Caki2 (cell line): ENCODE measurements at regions not wholly inside any gene's neighbourhood (a gene's known extent, or its start where the extent isn't known, plus 50 kb on each side); places are given as distances from the start of the nearest gene placed in this dataset.
"Not testable (repeated sequence)": the region's sequence is repeated elsewhere in the genome, so short reads cannot be mapped to it uniquely, and the experiment has no call there.

Experiments used
- DNase-seq: peaks from one replicate; pipeline ENCODE4 v3.0.0-alpha.2; 2015; ENCODE audit warnings: low read depth
- in situ Hi-C: cut with HindIII; loops from 2 replicates; pipeline ENCODE4 v1.10.0; 2016; ENCODE audit warnings: low sequenced_read_pairs, low pct_unique_long_range_greater_than_20kb, mixed read lengths

GRCh38 chr12:102344691-102345090, 135.7 kb downstream of the IGF1 start:
- in situ Hi-C loops = no loop called here
- no peak for DNase-seq

- no peak for DNase-seq
- in situ Hi-C loops = no loop called here
Observed at GRCh38 chr12:102343361-102344121, 136.8 kb downstream of the IGF1 start.

GRCh38 chr12:102342281-102343006, 137.9 kb downstream of the IGF1 start:
- in situ Hi-C loops = no loop called here
- DNase-seq = no peak

DNA sequence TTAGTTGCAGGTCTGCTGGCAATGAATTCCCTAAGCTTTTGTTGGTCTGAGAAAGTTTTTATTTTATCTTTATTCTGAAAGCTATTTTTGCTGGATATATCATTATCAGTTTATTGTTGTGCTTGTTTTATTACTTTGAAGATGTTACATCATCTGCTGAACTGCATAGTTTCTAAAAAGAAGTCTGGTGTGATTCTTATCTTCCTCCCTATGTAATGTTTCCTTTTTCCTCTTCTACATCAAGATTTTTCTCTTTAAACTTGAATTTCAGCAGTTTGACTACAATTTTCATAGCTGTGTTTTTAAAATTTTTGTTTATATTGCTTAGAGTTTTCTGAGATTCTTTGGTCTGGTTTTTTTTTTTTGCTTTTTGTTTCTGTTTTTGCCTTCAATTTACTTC, 137.1 kb upstream of the PMCH start:
- no peak for DNase-seq
- in situ Hi-C loops = no loop called here

DNA sequence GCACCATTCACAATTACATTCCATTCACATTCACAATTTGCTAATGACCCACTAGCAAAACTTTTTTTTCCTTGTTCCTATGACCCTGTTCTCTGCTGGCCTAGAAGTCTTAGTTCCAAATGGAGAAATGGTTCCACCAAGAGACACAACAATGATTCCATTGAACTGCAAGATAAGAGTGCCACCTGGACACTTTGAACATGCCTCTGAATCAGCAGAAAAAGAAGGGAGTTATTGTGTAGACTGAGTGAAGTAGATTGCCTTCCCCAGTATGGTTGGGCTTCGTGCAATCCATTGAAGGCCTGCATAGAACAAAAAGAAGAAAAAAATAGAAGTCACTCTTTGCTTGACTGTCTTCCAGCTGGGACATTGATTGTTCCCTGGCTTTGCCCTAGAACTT, 133.8 kb upstream of the PMCH start:
- DNase-seq = no peak
- in situ Hi-C loops = no loop called here

DNA sequence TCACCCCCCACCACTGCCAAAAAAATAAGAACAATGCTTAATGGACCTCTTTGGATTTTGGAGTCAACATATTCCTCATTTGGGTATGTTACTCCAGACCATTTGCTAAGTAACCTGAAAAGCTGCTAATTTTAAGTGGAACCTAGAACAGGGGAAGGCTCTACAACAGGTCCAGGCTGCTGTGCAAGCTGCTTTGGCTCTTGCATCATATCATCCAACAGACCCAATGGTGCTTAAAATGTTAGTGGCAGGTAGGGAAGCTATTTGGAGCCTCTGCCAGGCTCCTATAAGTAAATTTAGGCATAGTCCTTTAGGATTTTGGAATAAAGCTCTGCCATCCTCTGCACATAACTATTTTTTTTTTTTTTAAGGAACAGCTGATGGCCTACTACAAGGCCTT, 132.2 kb upstream of the PMCH start:
- DNase-seq = no peak
- in situ Hi-C loops = no loop called here

- no peak for DNase-seq
- in situ Hi-C loops = no loop called here
Observed at GRCh38 chr12:102326982-102327381, 129.3 kb upstream of the PMCH start.

DNA sequence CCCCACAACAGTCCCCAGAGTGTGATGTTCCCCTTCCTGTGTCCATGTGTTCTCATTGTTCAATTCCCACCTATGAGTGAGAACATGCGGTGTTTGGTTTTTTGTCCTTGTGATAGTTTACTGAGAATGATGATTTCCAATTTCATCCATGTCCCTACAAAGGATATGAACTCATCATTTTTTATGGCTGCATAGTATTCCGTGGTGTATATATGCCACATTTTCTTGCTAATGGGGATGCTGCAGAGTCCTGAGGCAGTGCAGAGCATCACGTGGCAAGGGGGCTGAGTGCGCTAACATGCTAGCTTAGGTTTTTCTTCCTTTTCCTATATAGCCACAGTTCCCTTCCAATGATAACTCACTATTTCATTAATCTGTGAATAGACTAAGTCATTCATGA, 127.5 kb upstream of the PMCH start:
- DNase-seq, in situ Hi-C loops: not testable (repeated sequence)

DNA sequence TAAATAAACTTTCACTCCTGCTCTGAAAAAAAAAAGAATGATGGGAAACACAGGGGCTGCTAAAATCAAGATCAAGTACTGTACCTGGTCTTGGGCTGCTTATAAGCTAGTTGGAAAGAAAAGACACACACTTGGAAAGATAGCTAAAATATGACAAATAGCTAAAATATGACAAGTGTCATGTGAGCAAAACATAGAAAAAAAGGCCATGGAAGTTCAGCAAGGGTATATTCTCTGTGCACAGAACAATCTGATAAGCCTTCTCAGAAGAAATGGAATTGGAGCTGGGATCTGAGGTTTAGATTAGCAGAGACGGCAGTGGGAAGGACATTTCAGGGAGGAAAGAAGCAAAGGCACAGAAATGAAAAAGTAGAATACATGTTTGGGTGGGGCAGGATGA, 126.2 kb upstream of the PMCH start:
- in situ Hi-C loops = no loop called here
- DNase-seq = no peak

GRCh38 chr12:102322254-102322653, 124.6 kb upstream of the PMCH start:
- no peak for DNase-seq

DNA sequence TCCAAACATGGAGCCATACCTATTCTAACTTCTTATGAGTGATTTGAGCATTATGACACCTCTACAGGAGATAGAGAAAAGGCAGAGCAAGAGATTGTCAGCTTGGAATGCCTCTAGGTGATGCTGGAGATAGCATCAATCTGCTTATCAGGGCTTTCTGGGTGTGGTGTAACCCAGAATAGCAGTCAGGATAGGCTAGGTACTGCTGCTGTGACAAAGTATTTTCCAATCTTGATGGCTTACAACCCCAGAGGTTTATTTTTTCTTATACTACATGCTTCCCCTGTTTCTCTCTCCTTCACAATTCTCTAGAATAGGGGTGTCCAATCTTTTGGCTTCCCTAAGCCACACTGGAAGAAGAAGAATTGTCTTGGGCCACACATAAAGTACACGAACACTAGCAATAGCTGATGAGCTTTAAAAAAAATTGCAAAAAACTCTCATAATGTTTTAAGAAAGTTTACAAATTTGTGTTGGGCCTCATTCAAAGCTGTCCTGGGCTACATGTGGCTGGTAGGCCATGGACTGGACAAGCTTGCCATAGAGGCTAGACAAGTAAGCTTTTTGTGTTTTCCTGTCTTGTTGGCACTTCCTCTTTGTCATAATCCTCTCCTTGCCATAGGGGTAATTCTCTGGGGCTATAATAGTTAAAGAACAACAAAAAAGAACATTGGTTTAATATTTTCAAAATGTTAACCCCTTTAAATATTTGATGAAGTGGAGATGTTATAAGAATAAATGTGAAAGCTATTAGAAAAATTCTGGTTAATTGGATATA, 123.9 kb upstream of the PMCH start:
- in situ Hi-C loops = no loop called here
- no peak for DNase-seq

More at GRCh38 chr12:102322254-102322653, 124.6 kb upstream of the PMCH start:
- in situ Hi-C loops = no loop called here

GRCh38 chr12:102317155-102317554, 119.5 kb upstream of the PMCH start:
- in situ Hi-C loops = no loop called here
- no peak for DNase-seq

GRCh38 chr12:102316723-102317122, 119.1 kb upstream of the PMCH start:
- in situ Hi-C loops = no loop called here
- no peak for DNase-seq

DNA sequence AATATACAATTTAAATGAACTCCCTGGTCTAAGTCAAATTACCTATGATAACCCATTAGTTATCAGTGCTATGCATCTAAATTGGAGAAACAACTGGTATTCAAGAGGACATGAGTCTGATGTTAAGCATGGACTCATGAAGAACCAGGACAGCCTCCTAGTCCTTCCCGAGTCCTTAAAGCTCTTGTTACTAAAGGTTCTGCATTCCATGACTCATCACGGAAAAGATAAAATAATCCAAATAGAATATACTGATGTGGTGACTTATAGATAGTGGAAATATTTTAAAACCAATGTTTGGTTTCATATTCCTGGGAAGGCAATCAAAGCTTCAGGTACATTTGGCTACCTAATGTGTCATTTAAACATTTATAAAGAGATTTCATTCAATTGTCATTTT, 117.2 kb upstream of the PMCH start:
- in situ Hi-C loops = no loop called here
- DNase-seq = no peak

GRCh38 chr12:102313116-102313971, 115.7 kb upstream of the PMCH start:
- in situ Hi-C loops, DNase-seq: not testable (repeated sequence)

- DNase-seq = no peak
- in situ Hi-C loops = no loop called here
Observed at GRCh38 chr12:102305486-102305885, 107.9 kb upstream of the PMCH start.

DNA sequence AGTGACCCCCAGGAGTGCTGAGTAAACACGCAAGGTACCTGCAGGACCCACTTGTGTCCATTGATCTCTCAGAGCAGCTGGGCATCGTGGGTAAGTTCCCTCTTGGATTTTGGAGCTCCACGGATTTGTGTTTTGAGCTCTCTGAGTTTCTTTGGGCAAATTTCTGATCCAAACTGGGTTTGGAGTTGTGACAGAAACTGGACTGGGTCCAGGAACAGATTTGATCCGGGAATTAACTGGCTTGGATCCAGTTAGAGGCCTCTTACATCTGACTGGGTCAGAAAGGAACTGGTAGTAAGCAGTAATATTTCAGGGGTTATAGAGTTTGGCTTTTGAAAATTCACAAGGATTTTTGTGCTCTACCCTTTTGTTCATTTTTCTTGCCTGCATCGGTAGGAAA, 107.0 kb upstream of the PMCH start:
- DNase-seq, in situ Hi-C loops: not testable (repeated sequence)

GRCh38 chr12:102302553-102302952, 104.9 kb upstream of the PMCH start:
- no peak for DNase-seq
- in situ Hi-C loops = no loop called here
